Keratinocyte (primary cell): ENCODE measurements at regions not wholly inside any gene's neighbourhood (a gene's known extent, or its start where the extent isn't known, plus 50 kb on each side); places are given as distances from the start of the nearest gene placed in this dataset.
"Not testable (repeated sequence)": the region's sequence is repeated elsewhere in the genome, so short reads cannot be mapped to it uniquely, and the experiment has no call there.

Experiments used
- DNase-seq: peaks from one replicate; pipeline ENCODE4 v3.0.0-alpha.2; 2011; ENCODE audit warnings: low read depth, missing footprints, low spot score
- FAIRE-seq: peaks from 2 replicates; lab custom pipeline; 2011; peaks lifted over from hg19 to GRCh38; lab: Jason Lieb, UNC
- H2AFZ ChIP-seq: 2 replicates; pipeline ENCODE4 v1.6.0; 2012; ENCODE audit warnings: low read length, control low read depth, inconsistent platforms; ENCODE audit not compliant: control insufficient read depth
- H3K27ac ChIP-seq: 2 replicates; pipeline ENCODE4 v1.5.1; 2011; ENCODE audit warnings: low read length; ENCODE audit not compliant: control insufficient read depth, insufficient read depth
- H3K27me3 ChIP-seq: 3 replicates; pipeline ENCODE4 v1.6.0; 2011; ENCODE audit warnings: low read length; ENCODE audit not compliant: control insufficient read depth, insufficient read depth; ENCODE audit errors: extremely low read depth
- H3K36me3 ChIP-seq, 2 experiments: 2 replicates in 1 of 2; 3 replicates in 1 of 2; pipeline ENCODE4 v1.5.1; 2011; ENCODE audit warnings: low read length in 2 of 2, mild to moderate bottlenecking in 1 of 2; ENCODE audit not compliant: control insufficient read depth in 2 of 2, insufficient read depth in 2 of 2; ENCODE audit errors: extremely low read depth in 1 of 2
- H3K4me1 ChIP-seq: 3 replicates; pipeline ENCODE4 v1.5.1; 2011; ENCODE audit warnings: low read length; ENCODE audit not compliant: control insufficient read depth, insufficient read depth; ENCODE audit errors: extremely low read depth
- H3K4me2 ChIP-seq: 3 replicates; pipeline ENCODE4 v1.6.0; 2011; ENCODE audit warnings: low read depth, low read length; ENCODE audit not compliant: control insufficient read depth, insufficient read depth; ENCODE audit errors: extremely low read depth
- H3K4me3 ChIP-seq, 3 experiments: fragments of 200-600 bp in 1 of 3; sonication (generic) in 1 of 3; 2 replicates in 2 of 3; 3 replicates in 1 of 3; pipeline ENCODE4 v1.5.1; 2011 to 2016; ENCODE audit warnings: low read length in 3 of 3, mild to moderate bottlenecking in 3 of 3, control low read depth in 2 of 3, inconsistent platforms in 1 of 3, low read depth in 1 of 3, mixed read lengths in 1 of 3, mixed run types in 1 of 3, moderate library complexity in 1 of 3; ENCODE audit not compliant: control insufficient read depth in 2 of 3, insufficient read depth in 2 of 3; ENCODE audit errors: extremely low read depth in 1 of 3
- H3K79me2 ChIP-seq: 2 replicates; pipeline ENCODE4 v1.6.0; 2012; ENCODE audit warnings: low read length; ENCODE audit not compliant: control insufficient read depth, insufficient read depth
- H3K9ac ChIP-seq: 3 replicates; pipeline ENCODE4 v1.6.0; 2011; ENCODE audit warnings: low read length; ENCODE audit not compliant: control insufficient read depth, insufficient read depth; ENCODE audit errors: extremely low read depth
- H3K9me1 ChIP-seq: 3 replicates; pipeline ENCODE4 v1.6.0; 2011; ENCODE audit warnings: low read length; ENCODE audit not compliant: control insufficient read depth, insufficient read depth; ENCODE audit errors: extremely low read depth
- H3K9me3 ChIP-seq: 2 replicates; pipeline ENCODE4 v1.5.1; 2012; ENCODE audit warnings: low read depth, low read length; ENCODE audit not compliant: control insufficient read depth
- H4K20me1 ChIP-seq: 3 replicates; pipeline ENCODE4 v1.6.0; 2011; ENCODE audit warnings: low read length; ENCODE audit not compliant: control insufficient read depth, insufficient read depth; ENCODE audit errors: extremely low read depth
- EZH2 ChIP-seq: IDR thresholded peaks from one replicate; pipeline ENCODE4 v1.6.1; 2012; ENCODE audit warnings: inconsistent platforms, mild to moderate bottlenecking, low read length, moderate library complexity
- dilution Hi-C: fragments of 300-500 bp; cut with MboI; formaldehyde crosslinking; loops from one replicate; pipeline ENCODE4 v1.7.0; 2020; ENCODE audit warnings: low sequenced_read_pairs; ENCODE audit not compliant: extremely low pct_ligation_motif_present
- TF ChIP-seq, protein P1 (sequence below), 3 experiments: IDR thresholded peaks in 1 of 3; conservative IDR thresholded peaks in 1 of 3; optimal IDR thresholded peaks in 1 of 3; 2 replicates in 2 of 3; 3 replicates in 1 of 3; pipeline versions ENCODE3 to v1.5.1; 2011; ENCODE audit warnings: low read length in 3 of 3, mild to moderate bottlenecking in 3 of 3, moderate library complexity in 2 of 3, control low read depth in 1 of 3, inconsistent platforms in 1 of 3; ENCODE audit not compliant: insufficient read depth in 2 of 3; ENCODE audit errors: extremely low read depth in 1 of 3

- Histone ChIP-seq H3K36me3 (no peaks in the 10 kb centered on the region), H3K4me3 (no peak overlapping the region), H3K4me2 (peak overlapping the region; percentile 24), H3K27ac (no peak overlapping the region), H2AFZ (no peak overlapping the region), H3K9ac (no peak overlapping the region), H3K79me2 (no peaks in the 10 kb centered on the region), H4K20me1 (no peaks in the 10 kb centered on the region), H3K9me1 (no peaks in the 10 kb centered on the region), H3K9me3 (no peaks in the 10 kb centered on the region), H3K4me1 (peaks cover 23% of the 10 kb centered on the region), H3K27me3 (no peaks in the 10 kb centered on the region)
- TF ChIP-seq, protein P1, sequence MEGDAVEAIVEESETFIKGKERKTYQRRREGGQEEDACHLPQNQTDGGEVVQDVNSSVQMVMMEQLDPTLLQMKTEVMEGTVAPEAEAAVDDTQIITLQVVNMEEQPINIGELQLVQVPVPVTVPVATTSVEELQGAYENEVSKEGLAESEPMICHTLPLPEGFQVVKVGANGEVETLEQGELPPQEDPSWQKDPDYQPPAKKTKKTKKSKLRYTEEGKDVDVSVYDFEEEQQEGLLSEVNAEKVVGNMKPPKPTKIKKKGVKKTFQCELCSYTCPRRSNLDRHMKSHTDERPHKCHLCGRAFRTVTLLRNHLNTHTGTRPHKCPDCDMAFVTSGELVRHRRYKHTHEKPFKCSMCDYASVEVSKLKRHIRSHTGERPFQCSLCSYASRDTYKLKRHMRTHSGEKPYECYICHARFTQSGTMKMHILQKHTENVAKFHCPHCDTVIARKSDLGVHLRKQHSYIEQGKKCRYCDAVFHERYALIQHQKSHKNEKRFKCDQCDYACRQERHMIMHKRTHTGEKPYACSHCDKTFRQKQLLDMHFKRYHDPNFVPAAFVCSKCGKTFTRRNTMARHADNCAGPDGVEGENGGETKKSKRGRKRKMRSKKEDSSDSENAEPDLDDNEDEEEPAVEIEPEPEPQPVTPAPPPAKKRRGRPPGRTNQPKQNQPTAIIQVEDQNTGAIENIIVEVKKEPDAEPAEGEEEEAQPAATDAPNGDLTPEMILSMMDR (optimal IDR thresholded peaks at IDR 0.05 in 1 of 3, IDR thresholded peaks at IDR 0.05 in 1 of 3, conservative IDR thresholded peaks at IDR 0.05 in 1 of 3; ENCODE audit: extremely low read depth in 1 of 3, insufficient read depth in 2 of 3, low read length in 3 of 3): no peak
- no peak for TF ChIP-seq EZH2
- dilution Hi-C loops: no loop called here
- FAIRE-seq: no peak
- no peak for DNase-seq
Measured at GRCh38 chr4:85209161-85209560, 242.7 kb upstream of the WDFY3 start.

GRCh38 chr4:85210353-85210752 is 243.9 kb upstream of the WDFY3 start:
- Histone ChIP-seq H3K4me1 (peaks cover 23% of the 10 kb centered on the region), H2AFZ (no peak overlapping the region), H3K4me2 (peak overlapping the region; percentile 71), H3K4me3 (no peak overlapping the region), H3K27me3 (no peaks in the 10 kb centered on the region), H3K79me2 (no peaks in the 10 kb centered on the region), H3K9me1 (no peaks in the 10 kb centered on the region), H3K36me3 (no peaks in the 10 kb centered on the region), H3K9ac (no peak overlapping the region), H3K27ac (no peak overlapping the region), H3K9me3 (no peaks in the 10 kb centered on the region), H4K20me1 (no peaks in the 10 kb centered on the region)
- TF ChIP-seq EZH2: no peak
- TF ChIP-seq, protein P1 (optimal IDR thresholded peaks at IDR 0.05 in 1 of 3, IDR thresholded peaks at IDR 0.05 in 1 of 3, conservative IDR thresholded peaks at IDR 0.05 in 1 of 3; ENCODE audit: extremely low read depth in 1 of 3, insufficient read depth in 2 of 3, low read length in 3 of 3): no peak
- dilution Hi-C loops: no loop called here
- FAIRE-seq (peak; percentile 96), DNase-seq (peak; percentile 48)

DNA sequence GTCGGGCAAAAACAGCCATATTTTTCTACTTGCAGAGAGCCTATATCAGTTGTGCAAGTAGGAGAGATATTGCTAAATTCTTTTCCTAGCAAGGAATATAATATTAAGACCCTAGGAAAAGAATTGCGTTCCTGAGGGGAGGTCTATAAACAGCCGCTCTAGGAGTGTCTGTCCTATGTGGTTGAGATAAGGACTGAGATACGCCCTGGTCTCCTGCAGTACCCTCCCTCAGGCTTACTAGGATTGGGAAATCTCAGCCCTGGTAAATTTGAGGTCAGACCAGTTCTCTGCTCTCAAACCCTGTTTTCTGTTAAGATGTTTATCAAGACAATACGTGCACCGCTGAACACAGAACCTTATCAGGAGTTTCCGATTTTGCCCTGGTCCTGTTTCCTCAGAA is 250.1 kb upstream of the WDFY3 start:
- H3K9me3 ChIP-seq, H3K79me2 ChIP-seq, H3K9ac ChIP-seq, H3K27me3 ChIP-seq, DNase-seq, H3K4me3 ChIP-seq, H3K27ac ChIP-seq, H3K9me1 ChIP-seq, H3K4me2 ChIP-seq, dilution Hi-C loops, H3K36me3 ChIP-seq, H2AFZ ChIP-seq, FAIRE-seq, H3K4me1 ChIP-seq, H4K20me1 ChIP-seq: not testable (repeated sequence)
